IMR-90 (cell line): ENCODE measurements at regions not wholly inside any gene's neighbourhood (a gene's known extent, or its start where the extent isn't known, plus 50 kb on each side); places are given as distances from the start of the nearest gene placed in this dataset.

Experiments
- ATAC-seq: fragments of 200-7000 bp; cut with Tn5 transposase; 2 replicates; pipeline ENCODE4 v1.9.1; 2020; ENCODE audit warnings: low read depth, mild to moderate bottlenecking, moderate library complexity
- BruUV-seq: library from RNA; stranded (reverse); fragments of 400-500 nt; replicated peaks from 2 replicates; lab custom pipeline; 2021; lab: Mats Ljungman, UMichigan
- CTCF ChIA-PET: fragments of 300-600 bp; formaldehyde crosslinking; extraction: SDS; loops from one replicate; lab custom pipeline; 2021; ENCODE audit warnings: antibody characterized with exemption; lab: Yijun Ruan, JAX
- POLR2A ChIA-PET: fragments of 300-600 bp; sonication (Branson Sonifier 250); formaldehyde crosslinking; loops from one replicate; lab custom pipeline; 2022; ENCODE audit warnings: antibody characterized with exemption; ENCODE audit not compliant: unreplicated experiment; lab: Charles Lee
- DNase-seq: peaks from one replicate; pipeline ENCODE4 v3.0.0; 2013
- H2AFZ ChIP-seq: replicated peaks from 2 replicates; pipeline ENCODE3; 2013; ENCODE audit warnings: low read length, mild to moderate bottlenecking; ENCODE audit not compliant: poor library complexity
- H2AK5ac ChIP-seq: 2 replicates; pipeline ENCODE4 v1.6.1; 2013; ENCODE audit warnings: low read depth, low read length, inconsistent platforms
- H2AK9ac ChIP-seq: replicated peaks from 2 replicates; pipeline ENCODE3; 2013; ENCODE audit warnings: mild to moderate bottlenecking, low read depth, low read length, moderate library complexity; ENCODE audit not compliant: poor library complexity
- H2BK120ac ChIP-seq: 2 replicates; pipeline ENCODE4 v1.6.1; 2013; ENCODE audit warnings: low read depth, low read length, inconsistent platforms
- H2BK15ac ChIP-seq: 3 replicates; pipeline ENCODE4 v1.6.1; 2013; ENCODE audit warnings: low read depth, low read length, inconsistent platforms
- H2BK20ac ChIP-seq: 2 replicates; pipeline ENCODE4 v1.6.1; 2013; ENCODE audit warnings: low read depth, mild to moderate bottlenecking, inconsistent platforms, low read length, moderate library complexity
- H2BK5ac ChIP-seq: 2 replicates; pipeline ENCODE4 v1.6.1; 2013; ENCODE audit warnings: mild to moderate bottlenecking, low read depth, low read length, inconsistent platforms; ENCODE audit not compliant: poor library complexity, severe bottlenecking
- H3K14ac ChIP-seq: replicated peaks from 2 replicates; pipeline ENCODE4 v1.6.1; 2013; ENCODE audit warnings: low read depth, low read length, inconsistent platforms
- H3K18ac ChIP-seq: 2 replicates; pipeline ENCODE4 v1.6.1; 2013; ENCODE audit warnings: low read depth, low read length, control low read depth
- H3K23ac ChIP-seq: 2 replicates; pipeline ENCODE4 v1.6.1; 2013; ENCODE audit warnings: low read depth, low read length, inconsistent platforms
- H3K27ac ChIP-seq: 2 replicates; pipeline ENCODE4 v1.5.1; 2013; ENCODE audit warnings: mild to moderate bottlenecking, control low read depth, low read length; ENCODE audit not compliant: insufficient read depth
- H3K27me3 ChIP-seq: 2 replicates; pipeline ENCODE4 v1.6.1; 2013; ENCODE audit warnings: low read length; ENCODE audit not compliant: control insufficient read depth, insufficient read depth
- H3K36me3 ChIP-seq: 2 replicates; pipeline ENCODE4 v1.6.1; 2013; ENCODE audit warnings: low read length, mixed read lengths; ENCODE audit not compliant: control insufficient read depth, insufficient read depth
- H3K4ac ChIP-seq: 2 replicates; pipeline ENCODE4 v1.6.1; 2013; ENCODE audit warnings: low read depth, low read length, inconsistent platforms
- H3K4me1 ChIP-seq: 2 replicates; pipeline ENCODE4 v1.6.1; 2013; ENCODE audit warnings: low read length, mixed read lengths; ENCODE audit not compliant: control insufficient read depth, insufficient read depth
- H3K4me2 ChIP-seq: 2 replicates; pipeline ENCODE4 v1.6.1; 2013; ENCODE audit warnings: low read depth, mild to moderate bottlenecking, control low read depth, low read length, moderate library complexity
- H3K4me3 ChIP-seq: 2 replicates; pipeline ENCODE4 v1.5.1; 2013; ENCODE audit warnings: low read depth, mild to moderate bottlenecking, control low read depth, low read length, moderate library complexity; ENCODE audit not compliant: insufficient read depth
- H3K56ac ChIP-seq: 2 replicates; pipeline ENCODE4 v1.6.1; 2013; ENCODE audit warnings: low read length, inconsistent platforms; ENCODE audit not compliant: insufficient read depth; ENCODE audit errors: extremely low read depth
- H3K79me1 ChIP-seq, 2 experiments: 2 replicates each; pipeline ENCODE4 v1.6.1; 2013; ENCODE audit warnings: low read length in 2 of 2, inconsistent platforms in 1 of 2, low read depth in 1 of 2
- H3K9ac ChIP-seq: 2 replicates; pipeline ENCODE4 v1.6.1; 2013; ENCODE audit warnings: low read depth, low read length, control low read depth
- H3K9me1 ChIP-seq: 2 replicates; pipeline ENCODE4 v1.6.1; 2013; ENCODE audit warnings: low read length, inconsistent platforms; ENCODE audit not compliant: insufficient read depth
- H3K9me3 ChIP-seq: 2 replicates; pipeline ENCODE4 v1.6.1; 2013; ENCODE audit warnings: low read length; ENCODE audit not compliant: control insufficient read depth, insufficient read depth
- H4K20me1 ChIP-seq: 2 replicates; pipeline ENCODE4 v1.6.1; 2013; ENCODE audit warnings: low read length, inconsistent platforms; ENCODE audit not compliant: insufficient read depth
- H4K5ac ChIP-seq: 2 replicates; pipeline ENCODE4 v1.6.1; 2013; ENCODE audit warnings: mild to moderate bottlenecking, low read depth, low read length, control low read depth
- H4K8ac ChIP-seq, 2 experiments: 2 replicates each; pipeline ENCODE4 v1.6.1; 2013; ENCODE audit warnings: low read depth in 2 of 2, low read length in 2 of 2, control low read depth in 1 of 2, inconsistent platforms in 1 of 2
- H4K91ac ChIP-seq: 2 replicates; pipeline ENCODE4 v1.6.1; 2013; ENCODE audit warnings: low read depth, low read length, inconsistent platforms; ENCODE audit not compliant: insufficient read depth
- RCOR1 ChIP-seq: IDR thresholded peaks from 2 replicates; pipeline ENCODE4 v1.6.1; 2012; ENCODE audit warnings: mild to moderate bottlenecking, low read length, improper control_type of control experiment; ENCODE audit not compliant: insufficient replicate concordance
- WGBS, 2 experiments: methylation state at CpG; one replicate each; pipeline versions ENCODE4 v1.1.5 to v1.1.7; 2013; ENCODE audit warnings: missing lambda C conversion rate in 2 of 2; ENCODE audit not compliant: insufficient read length in 1 of 2; ENCODE audit errors: extremely low coverage in 2 of 2; 5-methylcytosine and 5-hydroxymethylcytosine counted together
- dilution Hi-C: fragments of 300-500 bp; cut with HindIII; formaldehyde crosslinking; loops from one replicate; pipeline ENCODE4 v1.14.3; 2018; ENCODE audit warnings: low sequenced_read_pairs; ENCODE audit not compliant: unreplicated experiment
- in situ Hi-C: fragments of 300-500 bp; cut with MboI; formaldehyde crosslinking; loops from 3 replicates; pipeline ENCODE4 v1.14.3; 2019; ENCODE audit warnings: low sequenced_read_pairs, inconsistent platforms, mixed read lengths
- intact Hi-C: fragments of 100-400 bp; cut with micrococcal nuclease; formaldehyde crosslinking; loops from 2 replicates; pipeline ENCODE4 v1.10.0; 2022

DNA sequence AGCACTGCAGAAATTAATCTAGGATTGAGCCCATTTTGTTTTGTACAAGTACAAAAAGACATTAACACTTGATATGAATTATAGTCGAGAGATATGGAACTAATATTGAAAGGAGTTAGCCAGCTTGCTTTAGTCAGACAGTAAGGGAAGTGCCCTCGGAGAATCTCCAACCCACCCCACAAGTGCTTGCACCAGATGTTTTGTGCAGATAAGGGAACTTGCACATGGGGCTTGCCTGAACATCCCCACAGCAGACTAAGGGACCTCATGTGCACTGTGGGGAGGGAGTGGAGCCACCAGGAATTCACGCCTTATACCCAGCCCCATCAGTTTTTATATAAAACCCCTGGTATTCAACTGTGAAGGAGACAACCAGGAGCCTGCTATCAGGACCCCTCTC is 122.3 kb downstream of the EFHB start:
- Histone ChIP-seq H2AK9ac (no peak overlapping the region), H4K20me1 (no peaks in the 10 kb centered on the region), H3K9me3 (peaks cover 1% of the 10 kb centered on the region; the same call in 1 of the 2 replicates), H3K9me1 (no peaks in the 10 kb centered on the region), H3K4me2 (no peak overlapping the region), H3K18ac (no peak overlapping the region), H4K8ac (no peak overlapping the region), H3K14ac (no peak overlapping the region), H2AFZ (no peak overlapping the region), H2AK5ac (no peak overlapping the region), H3K9ac (no peak overlapping the region), H3K79me1 (no peaks in the 10 kb centered on the region), H2BK120ac (no peak overlapping the region), H3K4me3 (no peak overlapping the region), H4K5ac (no peak overlapping the region), H3K23ac (no peak overlapping the region), H3K27me3 (no peaks in the 10 kb centered on the region), H3K36me3 (no peaks in the 10 kb centered on the region), H2BK15ac (no peak overlapping the region), H3K27ac (no peak overlapping the region), H3K4me1 (no peaks in the 10 kb centered on the region), H4K91ac (no peak overlapping the region), H3K4ac (no peak overlapping the region), H2BK5ac (no peak overlapping the region), H2BK20ac (no peak overlapping the region), H3K56ac (no peak overlapping the region)
- ChIA-PET CTCF (no interaction called here), POLR2A (no interaction called here)
- no TSS peak for BruUV-seq
- ATAC-seq = no peak
- no CpG with 5 or more reads among the region's 3 CpGs for WGBS, 2 experiments
- in situ Hi-C loops (no loop called here), intact Hi-C loops (no loop called here), dilution Hi-C loops (no loop called here)
- no peak for TF ChIP-seq RCOR1
- no peak for DNase-seq
